Endothelial cell of umbilical vein (primary cell): ENCODE measurements at regions not wholly inside any gene's neighbourhood (a gene's known extent, or its start where the extent isn't known, plus 50 kb on each side); places are given as distances from the start of the nearest gene placed in this dataset.

ENCODE experiments used
- BruUV-seq: library from RNA; stranded (reverse); fragments of 400-500 nt; replicated peaks from 2 replicates; lab custom pipeline; 2021; lab: Mats Ljungman, UMichigan
- CTCF ChIA-PET: fragments of 300-600, 350-600 bp; sonication (Branson Sonifier 250); formaldehyde crosslinking; loops from one replicate; lab custom pipeline; 2021; ENCODE audit warnings: antibody characterized with exemption, inconsistent platforms; lab: Charles Lee
- POLR2A ChIA-PET: fragments of 300-600, 350-600 bp; sonication (Branson Sonifier 250); formaldehyde crosslinking; loops from one replicate; lab custom pipeline; 2021; ENCODE audit warnings: antibody characterized with exemption, inconsistent platforms; lab: Charles Lee
- DNase-seq: peaks from one replicate; pipeline ENCODE4 v3.0.0-alpha.2; 2011; ENCODE audit warnings: low read depth, low spot score
- FAIRE-seq: peaks from 2 replicates; lab custom pipeline; 2011; peaks lifted over from hg19 to GRCh38; lab: Jason Lieb, UNC
- H2AFZ ChIP-seq: 2 replicates; pipeline ENCODE4 v1.6.0; 2012; ENCODE audit warnings: low read depth, low read length, control low read depth, inconsistent platforms
- H3K27ac ChIP-seq: 2 replicates; pipeline ENCODE4 v1.5.1; 2011; ENCODE audit warnings: low read depth, mild to moderate bottlenecking, control low read depth, low read length, moderate library complexity; ENCODE audit not compliant: insufficient read depth
- H3K27me3 ChIP-seq, 2 experiments: 2 replicates each; pipeline versions ENCODE4 v1.6.0 to v1.6.1; 2011; ENCODE audit warnings: low read length in 2 of 2, mixed read lengths in 1 of 2; ENCODE audit not compliant: control insufficient read depth in 2 of 2, insufficient read depth in 2 of 2
- H3K36me3 ChIP-seq, 2 experiments: 2 replicates in 1 of 2; 3 replicates in 1 of 2; pipeline ENCODE4 v1.5.1; 2011; ENCODE audit warnings: low read length in 2 of 2, mild to moderate bottlenecking in 1 of 2, moderate library complexity in 1 of 2; ENCODE audit not compliant: control insufficient read depth in 2 of 2, insufficient read depth in 2 of 2; ENCODE audit errors: extremely low read depth in 1 of 2
- H3K4me1 ChIP-seq: 3 replicates; pipeline ENCODE4 v1.5.1; 2011; ENCODE audit warnings: mild to moderate bottlenecking, low read length; ENCODE audit not compliant: control insufficient read depth, insufficient read depth; ENCODE audit errors: extremely low read depth
- H3K4me2 ChIP-seq: 2 replicates; pipeline ENCODE4 v1.6.1; 2011; ENCODE audit warnings: low read length, control low read depth, mixed read lengths; ENCODE audit not compliant: insufficient read depth
- H3K4me3 ChIP-seq, 3 experiments: fragments of 200-600 bp in 1 of 3; sonication (generic), shearing (Covaris generic) in 1 of 3; replicated peaks in 1 of 3; 2 replicates each; pipeline ENCODE4 v1.5.1; 2011 to 2016; ENCODE audit warnings: control low read depth in 3 of 3, low read length in 3 of 3, mild to moderate bottlenecking in 2 of 3, inconsistent platforms in 1 of 3, low read depth in 1 of 3, moderate library complexity in 1 of 3; ENCODE audit not compliant: insufficient read depth in 1 of 3
- H3K79me2 ChIP-seq: 2 replicates; pipeline ENCODE4 v1.6.0; 2012; ENCODE audit warnings: low read length, inconsistent platforms; ENCODE audit not compliant: control insufficient read depth, insufficient read depth
- H3K9ac ChIP-seq: replicated peaks from 2 replicates; pipeline ENCODE3; 2011; ENCODE audit warnings: low read length, control low read depth; ENCODE audit not compliant: insufficient read depth; ENCODE audit errors: extremely low read depth
- H3K9me1 ChIP-seq: replicated peaks from 3 replicates; pipeline ENCODE4 v1.6.0; 2011; ENCODE audit warnings: mild to moderate bottlenecking, low read length; ENCODE audit not compliant: control insufficient read depth, insufficient read depth; ENCODE audit errors: extremely low read depth
- H3K9me3 ChIP-seq: replicated peaks from 2 replicates; pipeline ENCODE4 v1.5.1; 2012; ENCODE audit warnings: low read length, inconsistent platforms; ENCODE audit not compliant: control insufficient read depth, insufficient read depth
- H4K20me1 ChIP-seq: replicated peaks from 2 replicates; pipeline ENCODE3; 2011; ENCODE audit warnings: mild to moderate bottlenecking, low read length; ENCODE audit not compliant: control insufficient read depth, insufficient read depth; ENCODE audit errors: extremely low read depth
- EZH2 ChIP-seq: IDR thresholded peaks from 2 replicates; pipeline ENCODE4 v1.6.1; 2012; ENCODE audit warnings: borderline replicate concordance, low read depth, mild to moderate bottlenecking, moderate library complexity, low read length, inconsistent platforms; ENCODE audit not compliant: severe bottlenecking
- FOS ChIP-seq: IDR thresholded peaks from 2 replicates; pipeline ENCODE4 v1.6.1; 2011; ENCODE audit warnings: mild to moderate bottlenecking, low read length, moderate library complexity, borderline replicate concordance; ENCODE audit not compliant: insufficient read depth
- GATA2 ChIP-seq: IDR thresholded peaks from 2 replicates; pipeline ENCODE4 v1.7.0; 2011; ENCODE audit warnings: low read depth, mild to moderate bottlenecking, moderate library complexity, mixed read lengths, low read length; ENCODE audit not compliant: insufficient read length, insufficient read depth
- JUN ChIP-seq: IDR thresholded peaks from 2 replicates; pipeline ENCODE4 v1.6.1; 2011; ENCODE audit warnings: borderline replicate concordance, low read depth; ENCODE audit not compliant: insufficient read length, insufficient read depth
- MAX ChIP-seq: IDR thresholded peaks from 2 replicates; pipeline ENCODE4 v1.6.1; 2011; ENCODE audit not compliant: insufficient read depth, insufficient read length
- MYC ChIP-seq: IDR thresholded peaks from one replicate; pipeline ENCODE4 v1.6.1; 2011; ENCODE audit warnings: mild to moderate bottlenecking, low read depth, low read length
- POLR2A ChIP-seq: IDR thresholded peaks from 2 replicates; pipeline ENCODE4 v1.6.1; 2012; ENCODE audit warnings: low read depth, mild to moderate bottlenecking, control low read depth, low read length
- POLR2AphosphoS5 ChIP-seq: IDR thresholded peaks from 2 replicates; pipeline ENCODE4 v1.6.1; 2012; ENCODE audit warnings: low read depth, mild to moderate bottlenecking, control low read depth, low read length, moderate library complexity; ENCODE audit not compliant: insufficient read depth
- dilution Hi-C: fragments of 300-500 bp; cut with MboI; formaldehyde crosslinking; loops from one replicate; pipeline ENCODE4 v1.15.0; 2019; ENCODE audit warnings: low sequenced_read_pairs; ENCODE audit not compliant: extremely low pct_ligation_motif_present
- intact Hi-C: fragments of 100-400 bp; cut with micrococcal nuclease; formaldehyde crosslinking; loops from one replicate; pipeline ENCODE4 v1.10.0; 2022
- TF ChIP-seq, protein P1 (sequence below), 2 donors: IDR thresholded peaks; 1 replicate in 1 of 2; 2 replicates in 1 of 2; pipeline ENCODE4 v1.5.1; 2011; ENCODE audit warnings: low read length in 2 of 2, mild to moderate bottlenecking in 2 of 2, moderate library complexity in 2 of 2, control low read depth in 1 of 2, inconsistent platforms in 1 of 2, low read depth in 1 of 2; ENCODE audit not compliant: insufficient read depth in 1 of 2; ENCODE audit errors: extremely low read depth in 1 of 2

DNA sequence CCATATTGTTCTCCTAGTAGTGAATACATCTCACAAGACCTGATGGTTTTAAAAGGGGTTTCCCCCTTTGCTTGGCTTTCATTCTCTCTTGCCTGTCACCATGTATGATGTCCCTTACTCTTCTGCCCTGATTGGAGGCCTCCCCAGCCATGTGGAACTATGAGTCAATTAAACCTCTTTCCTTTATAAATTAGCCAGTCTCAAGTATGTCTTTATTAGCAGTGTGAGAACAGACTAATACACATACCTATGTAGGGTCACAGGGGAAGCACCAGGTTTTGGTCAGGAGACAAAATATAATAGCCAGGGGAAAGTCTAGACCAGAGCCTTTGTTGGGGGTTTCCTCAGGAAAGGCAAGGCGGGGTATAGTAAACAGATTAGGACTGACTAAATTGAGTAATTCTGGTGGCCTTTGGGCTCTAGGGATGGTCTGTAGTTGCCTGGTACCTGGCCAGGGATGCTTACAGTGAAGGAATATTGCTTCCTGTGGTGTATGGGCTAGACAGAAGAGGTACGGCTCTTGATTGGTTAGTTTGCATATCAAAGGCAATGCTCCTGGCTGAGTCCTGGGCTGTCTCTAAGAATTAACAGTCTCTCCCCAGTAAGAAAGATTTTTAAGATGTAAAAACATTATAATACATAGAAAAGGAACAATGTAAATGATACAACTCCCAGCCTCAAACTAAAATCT lies 254.5 kb downstream of the ELAVL2 start:
- Histone ChIP-seq H3K27me3 (no peaks in the 10 kb centered on the region), H3K4me3 (no peak overlapping the region), H3K4me2 (no peak overlapping the region), H3K9ac (no peak overlapping the region), H3K4me1 (no peaks in the 10 kb centered on the region), H2AFZ (no peak overlapping the region), H3K27ac (no peak overlapping the region), H4K20me1 (no peaks in the 10 kb centered on the region), H3K79me2 (no peaks in the 10 kb centered on the region), H3K36me3 (no peaks in the 10 kb centered on the region), H3K9me3 (no peaks in the 10 kb centered on the region), H3K9me1 (no peaks in the 10 kb centered on the region)
- no peak for FAIRE-seq
- CTCF ChIA-PET = no interaction called here
- no peak for DNase-seq
- dilution Hi-C loops (no loop called here), intact Hi-C loops (no loop called here)
- POLR2A ChIA-PET = no interaction called here
- TF ChIP-seq POLR2A = no peak
- TF ChIP-seq, protein P1, sequence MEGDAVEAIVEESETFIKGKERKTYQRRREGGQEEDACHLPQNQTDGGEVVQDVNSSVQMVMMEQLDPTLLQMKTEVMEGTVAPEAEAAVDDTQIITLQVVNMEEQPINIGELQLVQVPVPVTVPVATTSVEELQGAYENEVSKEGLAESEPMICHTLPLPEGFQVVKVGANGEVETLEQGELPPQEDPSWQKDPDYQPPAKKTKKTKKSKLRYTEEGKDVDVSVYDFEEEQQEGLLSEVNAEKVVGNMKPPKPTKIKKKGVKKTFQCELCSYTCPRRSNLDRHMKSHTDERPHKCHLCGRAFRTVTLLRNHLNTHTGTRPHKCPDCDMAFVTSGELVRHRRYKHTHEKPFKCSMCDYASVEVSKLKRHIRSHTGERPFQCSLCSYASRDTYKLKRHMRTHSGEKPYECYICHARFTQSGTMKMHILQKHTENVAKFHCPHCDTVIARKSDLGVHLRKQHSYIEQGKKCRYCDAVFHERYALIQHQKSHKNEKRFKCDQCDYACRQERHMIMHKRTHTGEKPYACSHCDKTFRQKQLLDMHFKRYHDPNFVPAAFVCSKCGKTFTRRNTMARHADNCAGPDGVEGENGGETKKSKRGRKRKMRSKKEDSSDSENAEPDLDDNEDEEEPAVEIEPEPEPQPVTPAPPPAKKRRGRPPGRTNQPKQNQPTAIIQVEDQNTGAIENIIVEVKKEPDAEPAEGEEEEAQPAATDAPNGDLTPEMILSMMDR (IDR thresholded peaks at IDR 0.05; ENCODE audit: extremely low read depth in 1 of 2, insufficient read depth in 1 of 2, low read depth in 1 of 2, low read length in 2 of 2) = no peak
- BruUV-seq = no TSS peak

- ChIA-PET CTCF (no interaction called here), POLR2A (no interaction called here)
- DNase-seq (peak; percentile 18), FAIRE-seq (no peak)
- Histone ChIP-seq H3K9me1 (no peaks in the 10 kb centered on the region), H3K36me3 (no peaks in the 10 kb centered on the region), H3K4me2 (no peak overlapping the region), H4K20me1 (no peaks in the 10 kb centered on the region), H3K79me2 (no peaks in the 10 kb centered on the region), H3K27ac (no peak overlapping the region), H2AFZ (no peak overlapping the region), H3K9ac (no peak overlapping the region), H3K27me3 (no peaks in the 10 kb centered on the region), H3K4me1 (no peaks in the 10 kb centered on the region), H3K4me3 (no peak overlapping the region), H3K9me3 (no peaks in the 10 kb centered on the region)
- no TSS peak for BruUV-seq
- intact Hi-C loops (no loop called here), dilution Hi-C loops (no loop called here)
- TF ChIP-seq GATA2 (no peak), JUN (no peak), EZH2 (no peak), FOS (no peak), POLR2A (no peak), MAX (no peak), MYC (no peak), POLR2AphosphoS5 (no peak)
- TF ChIP-seq, protein P1 (IDR thresholded peaks at IDR 0.05; ENCODE audit: extremely low read depth in 1 of 2, insufficient read depth in 1 of 2, low read depth in 1 of 2, low read length in 2 of 2) = no peak
Observed at GRCh38 chr9:23573800-23574199, 252.2 kb downstream of the ELAVL2 start.
